ENCODE measurements at regions not wholly inside any gene's neighbourhood (a gene's known extent, or its start where the extent isn't known, plus 50 kb on each side); places are given as distances from the start of the nearest gene placed in this dataset.

DNA sequence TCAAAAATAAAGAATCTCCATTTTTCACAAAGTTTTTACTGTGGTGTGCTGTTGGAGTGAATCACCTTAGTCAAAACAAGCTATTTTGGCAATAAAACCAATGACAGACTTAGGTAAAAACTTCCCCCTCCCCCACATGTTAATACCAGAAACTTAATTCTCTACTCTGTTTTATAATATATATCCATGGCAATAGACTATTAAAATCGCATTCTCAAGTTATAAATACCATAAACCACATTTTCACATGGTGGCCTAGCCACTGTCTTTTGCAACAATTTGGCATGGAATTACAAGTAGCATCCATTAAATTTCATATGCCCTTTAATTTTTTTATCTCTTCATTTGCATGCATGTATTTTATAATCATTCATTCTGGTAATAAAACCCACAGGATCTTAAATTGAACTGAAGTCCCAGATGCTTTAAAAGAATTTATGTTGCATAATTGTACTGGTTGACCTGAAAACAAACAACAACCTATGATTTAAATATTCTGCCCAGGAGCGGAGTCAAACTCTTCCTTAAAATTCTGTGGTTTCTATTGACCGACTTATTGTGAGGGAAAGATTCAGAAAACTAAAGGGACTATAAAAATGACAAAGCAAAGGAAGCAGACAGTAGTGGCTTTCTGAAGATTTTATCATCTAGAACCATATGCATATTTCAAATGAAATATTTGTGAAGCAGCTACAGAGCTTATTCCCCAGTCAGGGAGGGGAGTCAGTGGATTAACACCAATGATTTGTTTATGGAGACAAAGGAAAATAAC lies 229.0 kb upstream of the TBL1XR1 start (continued):
- TF ChIP-seq, protein P1, sequence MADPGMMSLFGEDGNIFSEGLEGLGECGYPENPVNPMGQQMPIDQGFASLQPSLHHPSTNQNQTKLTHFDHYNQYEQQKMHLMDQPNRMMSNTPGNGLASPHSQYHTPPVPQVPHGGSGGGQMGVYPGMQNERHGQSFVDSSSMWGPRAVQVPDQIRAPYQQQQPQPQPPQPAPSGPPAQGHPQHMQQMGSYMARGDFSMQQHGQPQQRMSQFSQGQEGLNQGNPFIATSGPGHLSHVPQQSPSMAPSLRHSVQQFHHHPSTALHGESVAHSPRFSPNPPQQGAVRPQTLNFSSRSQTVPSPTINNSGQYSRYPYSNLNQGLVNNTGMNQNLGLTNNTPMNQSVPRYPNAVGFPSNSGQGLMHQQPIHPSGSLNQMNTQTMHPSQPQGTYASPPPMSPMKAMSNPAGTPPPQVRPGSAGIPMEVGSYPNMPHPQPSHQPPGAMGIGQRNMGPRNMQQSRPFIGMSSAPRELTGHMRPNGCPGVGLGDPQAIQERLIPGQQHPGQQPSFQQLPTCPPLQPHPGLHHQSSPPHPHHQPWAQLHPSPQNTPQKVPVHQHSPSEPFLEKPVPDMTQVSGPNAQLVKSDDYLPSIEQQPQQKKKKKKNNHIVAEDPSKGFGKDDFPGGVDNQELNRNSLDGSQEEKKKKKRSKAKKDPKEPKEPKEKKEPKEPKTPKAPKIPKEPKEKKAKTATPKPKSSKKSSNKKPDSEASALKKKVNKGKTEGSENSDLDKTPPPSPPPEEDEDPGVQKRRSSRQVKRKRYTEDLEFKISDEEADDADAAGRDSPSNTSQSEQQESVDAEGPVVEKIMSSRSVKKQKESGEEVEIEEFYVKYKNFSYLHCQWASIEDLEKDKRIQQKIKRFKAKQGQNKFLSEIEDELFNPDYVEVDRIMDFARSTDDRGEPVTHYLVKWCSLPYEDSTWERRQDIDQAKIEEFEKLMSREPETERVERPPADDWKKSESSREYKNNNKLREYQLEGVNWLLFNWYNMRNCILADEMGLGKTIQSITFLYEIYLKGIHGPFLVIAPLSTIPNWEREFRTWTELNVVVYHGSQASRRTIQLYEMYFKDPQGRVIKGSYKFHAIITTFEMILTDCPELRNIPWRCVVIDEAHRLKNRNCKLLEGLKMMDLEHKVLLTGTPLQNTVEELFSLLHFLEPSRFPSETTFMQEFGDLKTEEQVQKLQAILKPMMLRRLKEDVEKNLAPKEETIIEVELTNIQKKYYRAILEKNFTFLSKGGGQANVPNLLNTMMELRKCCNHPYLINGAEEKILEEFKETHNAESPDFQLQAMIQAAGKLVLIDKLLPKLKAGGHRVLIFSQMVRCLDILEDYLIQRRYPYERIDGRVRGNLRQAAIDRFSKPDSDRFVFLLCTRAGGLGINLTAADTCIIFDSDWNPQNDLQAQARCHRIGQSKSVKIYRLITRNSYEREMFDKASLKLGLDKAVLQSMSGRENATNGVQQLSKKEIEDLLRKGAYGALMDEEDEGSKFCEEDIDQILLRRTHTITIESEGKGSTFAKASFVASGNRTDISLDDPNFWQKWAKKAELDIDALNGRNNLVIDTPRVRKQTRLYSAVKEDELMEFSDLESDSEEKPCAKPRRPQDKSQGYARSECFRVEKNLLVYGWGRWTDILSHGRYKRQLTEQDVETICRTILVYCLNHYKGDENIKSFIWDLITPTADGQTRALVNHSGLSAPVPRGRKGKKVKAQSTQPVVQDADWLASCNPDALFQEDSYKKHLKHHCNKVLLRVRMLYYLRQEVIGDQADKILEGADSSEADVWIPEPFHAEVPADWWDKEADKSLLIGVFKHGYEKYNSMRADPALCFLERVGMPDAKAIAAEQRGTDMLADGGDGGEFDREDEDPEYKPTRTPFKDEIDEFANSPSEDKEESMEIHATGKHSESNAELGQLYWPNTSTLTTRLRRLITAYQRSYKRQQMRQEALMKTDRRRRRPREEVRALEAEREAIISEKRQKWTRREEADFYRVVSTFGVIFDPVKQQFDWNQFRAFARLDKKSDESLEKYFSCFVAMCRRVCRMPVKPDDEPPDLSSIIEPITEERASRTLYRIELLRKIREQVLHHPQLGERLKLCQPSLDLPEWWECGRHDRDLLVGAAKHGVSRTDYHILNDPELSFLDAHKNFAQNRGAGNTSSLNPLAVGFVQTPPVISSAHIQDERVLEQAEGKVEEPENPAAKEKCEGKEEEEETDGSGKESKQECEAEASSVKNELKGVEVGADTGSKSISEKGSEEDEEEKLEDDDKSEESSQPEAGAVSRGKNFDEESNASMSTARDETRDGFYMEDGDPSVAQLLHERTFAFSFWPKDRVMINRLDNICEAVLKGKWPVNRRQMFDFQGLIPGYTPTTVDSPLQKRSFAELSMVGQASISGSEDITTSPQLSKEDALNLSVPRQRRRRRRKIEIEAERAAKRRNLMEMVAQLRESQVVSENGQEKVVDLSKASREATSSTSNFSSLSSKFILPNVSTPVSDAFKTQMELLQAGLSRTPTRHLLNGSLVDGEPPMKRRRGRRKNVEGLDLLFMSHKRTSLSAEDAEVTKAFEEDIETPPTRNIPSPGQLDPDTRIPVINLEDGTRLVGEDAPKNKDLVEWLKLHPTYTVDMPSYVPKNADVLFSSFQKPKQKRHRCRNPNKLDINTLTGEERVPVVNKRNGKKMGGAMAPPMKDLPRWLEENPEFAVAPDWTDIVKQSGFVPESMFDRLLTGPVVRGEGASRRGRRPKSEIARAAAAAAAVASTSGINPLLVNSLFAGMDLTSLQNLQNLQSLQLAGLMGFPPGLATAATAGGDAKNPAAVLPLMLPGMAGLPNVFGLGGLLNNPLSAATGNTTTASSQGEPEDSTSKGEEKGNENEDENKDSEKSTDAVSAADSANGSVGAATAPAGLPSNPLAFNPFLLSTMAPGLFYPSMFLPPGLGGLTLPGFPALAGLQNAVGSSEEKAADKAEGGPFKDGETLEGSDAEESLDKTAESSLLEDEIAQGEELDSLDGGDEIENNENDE (IDR thresholded peaks at IDR 0.05; ENCODE audit: insufficient replicate concordance, low read length), result no peak
- TF ChIP-seq RBBP5 (IDR thresholded peaks at IDR 0.05; ENCODE audit: borderline replicate concordance, low read depth, low read length), result no peak
